HG03432 (cell line): ENCODE measurements at regions not wholly inside any gene's neighbourhood (a gene's known extent, or its start where the extent isn't known, plus 50 kb on each side); places are given as distances from the start of the nearest gene placed in this dataset.
"Not testable (repeated sequence)": the region's sequence is repeated elsewhere in the genome, so short reads cannot be mapped to it uniquely, and the experiment has no call there.

Source experiments
- ATAC-seq: cut with Tn5 transposase; IDR thresholded peaks from one replicate; pipeline ENCODE4 v1.9.1; 2021; ENCODE audit warnings: mild to moderate bottlenecking, moderate library complexity; ENCODE audit not compliant: unreplicated experiment

DNA sequence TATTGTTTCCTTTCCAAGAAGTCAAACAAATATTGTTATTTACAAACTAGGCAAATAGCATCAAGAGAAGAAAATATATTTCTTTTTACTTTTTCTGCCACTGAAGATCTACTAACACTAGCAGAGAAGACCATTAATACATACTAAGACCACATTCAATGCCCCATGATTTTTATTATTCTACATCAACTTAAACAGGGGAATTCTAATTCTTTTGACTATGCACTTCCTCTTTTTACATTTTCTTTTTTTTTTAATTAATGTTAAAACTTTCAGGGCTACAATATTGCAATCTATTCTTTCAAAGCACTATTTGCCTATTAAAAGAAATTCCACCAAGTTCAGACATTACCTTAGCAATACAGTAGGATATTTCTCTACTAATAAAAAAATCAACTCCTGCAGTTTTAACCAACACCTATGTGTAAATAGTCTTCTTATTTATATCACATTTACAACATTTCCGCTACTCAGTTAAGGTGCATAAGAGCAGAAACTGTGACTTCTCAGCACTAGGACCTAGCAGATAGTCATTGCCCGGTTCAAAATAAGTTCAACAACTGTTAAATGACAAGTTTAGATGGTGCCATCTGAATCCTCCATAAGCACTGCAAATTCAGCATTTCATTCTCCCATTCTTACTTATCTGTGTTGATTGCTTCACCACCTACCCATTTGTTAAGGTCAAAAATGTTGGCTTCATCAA lies 513.5 kb downstream of the TTLL7 start:
- ATAC-seq = peak; percentile 19

DNA sequence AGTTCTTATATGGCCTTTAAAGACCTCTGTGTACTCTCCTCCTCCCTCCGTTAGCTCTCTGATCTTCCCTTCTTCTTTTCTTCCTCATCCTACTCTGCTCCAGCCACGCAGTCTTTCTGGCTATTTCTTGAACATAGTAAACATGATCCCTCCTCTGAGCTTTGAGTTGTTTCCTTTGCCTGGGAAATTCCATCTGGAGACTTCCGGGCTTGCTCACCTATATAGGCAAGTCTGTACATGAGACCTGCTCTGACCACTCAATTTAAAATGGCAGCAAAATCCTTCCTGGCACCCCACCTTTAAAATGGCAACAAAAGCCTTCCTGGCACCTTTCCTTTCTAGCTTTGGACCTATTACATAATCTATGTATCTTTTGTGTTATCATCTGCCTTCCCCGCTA lies 517.6 kb downstream of the TTLL7 start:
- not testable (repeated sequence) for ATAC-seq

DNA sequence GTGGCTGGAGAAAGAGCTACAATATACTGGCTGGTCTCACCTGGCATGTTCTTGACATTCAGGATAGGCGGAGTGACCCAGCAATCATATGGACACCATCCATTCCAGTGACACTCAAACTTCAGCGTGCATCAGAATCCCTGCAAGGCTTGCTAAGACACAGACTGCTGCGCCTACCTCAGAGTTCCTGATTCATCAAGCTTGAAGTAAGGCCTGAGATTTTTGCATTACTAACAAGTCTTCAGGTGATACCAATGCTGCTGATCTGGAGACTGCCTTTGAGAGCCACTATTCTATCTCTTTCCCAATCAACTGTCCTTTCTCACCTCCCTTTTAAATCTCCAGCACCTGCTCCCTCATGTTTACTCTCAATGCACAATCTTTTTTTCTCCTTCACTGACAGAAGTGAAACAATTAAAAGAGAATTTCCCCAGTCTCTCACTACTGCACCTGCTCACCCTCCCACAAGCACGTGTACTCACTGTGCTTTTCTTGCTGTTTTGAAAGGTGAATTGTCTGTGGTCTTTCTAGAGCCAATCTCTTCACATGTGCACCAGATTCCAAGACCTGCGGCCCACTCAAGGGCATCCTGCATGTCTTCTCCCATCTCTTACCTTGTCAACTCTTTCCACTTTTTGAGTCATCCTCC lies 519.2 kb downstream of the TTLL7 start:
- ATAC-seq = peak; percentile 64

- not testable (repeated sequence) for ATAC-seq
These were observed 520.8 kb downstream of the TTLL7 start for GRCh38 chr1:83478127-83478526.

DNA sequence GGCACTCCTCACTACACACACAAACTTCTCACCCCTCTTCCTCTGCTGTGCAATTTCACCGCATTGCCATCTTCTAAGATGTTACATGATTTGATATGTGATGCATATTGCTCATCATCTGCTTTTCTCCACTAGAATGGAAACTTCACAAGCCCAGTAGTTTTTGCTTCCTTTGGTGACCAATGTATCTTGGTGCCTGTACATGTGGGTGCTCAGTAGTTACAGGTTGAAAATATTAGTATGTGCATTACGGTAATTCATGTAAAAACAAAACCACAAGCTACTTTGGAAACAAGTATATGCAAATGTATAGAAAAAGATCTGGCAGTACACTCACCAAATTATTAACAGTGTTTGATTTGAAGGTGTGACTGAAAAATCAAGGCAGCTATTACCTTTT lies 522.4 kb downstream of the TTLL7 start:
- ATAC-seq = peak; percentile 58

DNA sequence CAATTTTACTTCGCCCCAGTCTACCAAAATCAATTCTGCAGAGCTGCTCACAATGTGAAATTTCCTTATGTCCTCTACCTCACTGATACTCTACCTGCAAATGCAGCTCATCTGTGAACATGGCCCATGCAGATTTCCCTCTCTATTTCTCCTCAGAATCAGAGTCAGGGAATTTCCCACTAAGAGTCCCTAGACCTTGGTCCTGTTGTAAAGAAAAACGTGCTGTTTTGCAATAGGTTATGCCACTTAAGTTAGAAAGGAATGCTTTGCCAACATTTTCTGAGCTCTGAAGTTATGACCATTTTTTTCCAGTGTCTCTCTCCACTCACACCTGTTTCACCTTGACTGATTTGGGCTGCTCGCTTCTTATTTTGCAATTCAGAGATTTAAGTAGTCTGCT lies 524.0 kb downstream of the TTLL7 start:
- not testable (repeated sequence) for ATAC-seq

DNA sequence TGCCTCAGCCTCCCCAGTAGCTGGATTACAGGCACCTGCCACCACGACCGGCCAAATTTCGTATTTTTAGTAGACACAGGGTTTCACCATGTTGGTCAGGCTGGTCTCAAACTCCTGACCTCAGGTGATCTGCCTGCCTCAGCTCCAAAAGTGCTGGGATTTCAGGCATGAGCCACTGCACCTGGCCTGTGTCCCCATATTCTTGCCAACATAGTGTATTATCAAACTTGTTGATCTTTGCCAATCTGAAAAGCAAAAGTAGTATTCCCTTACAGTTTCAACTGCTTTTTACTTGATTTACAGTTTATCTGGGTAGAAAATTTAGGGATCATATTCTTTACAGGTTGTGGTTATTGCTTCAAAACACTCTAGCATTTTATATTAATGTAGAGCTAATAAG lies 524.9 kb downstream of the TTLL7 start:
- not testable (repeated sequence) for ATAC-seq

DNA sequence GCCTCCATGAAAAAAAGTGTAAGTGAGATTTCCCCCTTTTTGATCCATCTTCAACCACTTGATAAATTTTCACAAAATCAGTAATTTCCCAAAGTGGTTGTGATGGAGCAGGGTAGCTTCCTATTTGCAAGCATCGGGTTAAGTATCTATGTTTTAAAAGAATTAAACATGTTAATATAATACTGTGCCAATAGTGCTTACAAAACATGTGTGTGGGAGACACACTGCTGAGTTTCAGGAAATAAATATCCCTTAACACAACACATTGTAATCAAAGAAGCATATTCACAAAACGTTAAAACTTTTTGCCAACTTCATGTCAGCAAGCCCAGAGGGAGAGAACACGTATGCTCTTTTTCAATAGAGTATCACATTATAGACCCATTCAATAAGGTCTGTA lies 526.9 kb downstream of the TTLL7 start:
- not testable (repeated sequence) for ATAC-seq

DNA sequence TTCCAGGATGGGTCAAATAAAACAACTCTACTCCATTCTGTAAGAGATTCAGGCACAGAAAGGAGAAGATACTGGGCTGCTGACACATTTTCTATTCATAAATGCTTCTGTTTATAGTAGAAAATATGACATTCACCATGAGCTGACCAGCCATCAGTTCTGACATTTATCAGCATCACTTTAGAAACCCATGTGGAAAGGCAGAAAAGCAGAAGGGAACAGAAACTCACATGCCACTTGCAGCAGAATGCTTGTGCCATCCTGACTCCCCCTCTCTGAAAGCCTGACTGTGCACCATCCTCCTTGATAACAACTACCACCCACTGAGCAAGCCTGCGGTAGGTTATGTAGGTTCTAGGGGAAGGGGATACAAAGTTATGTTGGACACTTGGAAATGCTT lies 527.7 kb downstream of the TTLL7 start:
- ATAC-seq = peak; percentile 66

GRCh38 chr1:83468336-83468735 lies 530.6 kb downstream of the TTLL7 start:
- not testable (repeated sequence) for ATAC-seq

- peak; percentile 60 for ATAC-seq
These were observed 541.1 kb downstream of the TTLL7 start for GRCh38 chr1:83457735-83458248.

DNA sequence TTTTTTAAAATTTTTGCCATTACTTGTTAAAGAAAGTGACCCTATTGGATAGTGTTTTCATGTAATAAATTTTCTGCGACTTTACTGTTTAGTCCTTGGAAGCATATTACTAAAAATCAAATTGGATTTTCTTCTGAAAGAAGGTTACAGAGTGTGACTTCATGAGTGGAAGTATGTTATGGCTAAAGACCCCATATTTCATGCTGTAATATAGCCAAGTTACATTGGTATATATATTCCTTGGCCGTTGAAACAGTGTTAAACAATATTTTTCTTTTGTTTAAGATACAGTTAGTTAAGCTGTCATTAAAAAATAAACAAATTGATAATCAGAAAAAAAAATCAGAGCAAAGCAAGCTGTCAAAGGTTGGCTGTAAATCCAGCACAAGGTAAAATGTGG lies 541.7 kb downstream of the TTLL7 start:
- ATAC-seq = not testable (repeated sequence)

DNA sequence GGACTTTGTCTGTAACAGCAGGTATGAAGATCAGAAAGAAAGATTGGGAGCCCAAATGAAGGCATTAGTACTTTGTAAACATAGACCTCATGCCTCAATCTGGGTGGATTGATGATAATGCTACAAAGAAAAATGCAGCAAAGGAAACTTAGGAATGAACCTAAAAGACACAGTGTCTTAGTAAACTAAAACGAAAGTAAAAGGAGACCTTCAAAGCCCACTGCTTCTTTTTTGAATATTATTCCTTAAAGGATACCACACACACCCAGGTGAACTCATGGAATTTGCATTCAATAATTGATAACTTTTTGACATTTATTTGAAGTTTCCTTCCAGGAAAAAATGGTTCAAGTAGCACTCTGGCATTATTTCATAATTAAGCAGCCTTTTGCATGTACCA lies 543.2 kb downstream of the TTLL7 start:
- not testable (repeated sequence) for ATAC-seq

GRCh38 chr1:83445873-83446272 lies 553.1 kb downstream of the TTLL7 start:
- not testable (repeated sequence) for ATAC-seq

- not testable (repeated sequence) for ATAC-seq
These were observed 556.5 kb downstream of the TTLL7 start for GRCh38 chr1:83442412-83442811.

GRCh38 chr1:83440586-83440985 lies 558.3 kb downstream of the TTLL7 start:
- not testable (repeated sequence) for ATAC-seq

DNA sequence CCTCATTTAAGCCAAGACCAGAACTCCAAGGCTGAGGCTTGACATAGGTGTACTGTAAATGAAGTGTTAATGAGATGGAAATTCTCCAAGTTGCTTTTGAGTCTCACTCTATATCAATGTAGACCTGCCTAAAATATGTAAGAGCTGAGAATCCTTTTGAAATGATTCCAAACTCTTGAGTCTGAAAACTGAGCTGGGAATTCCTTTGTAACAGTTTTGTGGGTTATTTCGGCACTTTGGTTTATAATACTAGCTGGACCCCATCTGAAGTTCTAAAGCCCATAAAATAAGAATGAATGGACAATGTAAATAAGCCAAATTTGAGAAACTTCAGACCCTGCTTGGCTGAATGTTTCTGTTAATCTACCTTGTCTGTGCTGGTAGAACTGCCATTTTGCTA lies 558.9 kb downstream of the TTLL7 start:
- ATAC-seq = not testable (repeated sequence)

DNA sequence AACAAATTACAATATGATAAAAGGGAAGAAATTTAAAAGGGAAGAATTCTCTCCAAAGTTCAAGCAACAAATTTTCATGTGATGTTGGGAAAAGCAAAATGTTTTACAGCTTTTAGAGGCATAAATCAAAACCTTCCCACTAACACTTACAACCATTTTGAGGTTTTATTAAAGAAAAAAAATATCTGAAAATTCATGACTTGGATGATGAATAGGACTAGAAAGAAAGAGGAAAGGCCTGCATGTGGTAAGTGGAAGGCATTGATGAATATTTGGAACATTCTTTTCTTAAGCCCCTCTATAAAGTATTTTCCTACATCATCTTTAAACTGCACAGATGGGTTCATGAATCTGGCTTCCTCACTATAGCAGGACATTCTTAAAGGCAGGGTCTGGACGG lies 560.6 kb downstream of the TTLL7 start:
- ATAC-seq = not testable (repeated sequence)

GRCh38 chr1:83435336-83435735 lies 563.6 kb downstream of the TTLL7 start:
- not testable (repeated sequence) for ATAC-seq

DNA sequence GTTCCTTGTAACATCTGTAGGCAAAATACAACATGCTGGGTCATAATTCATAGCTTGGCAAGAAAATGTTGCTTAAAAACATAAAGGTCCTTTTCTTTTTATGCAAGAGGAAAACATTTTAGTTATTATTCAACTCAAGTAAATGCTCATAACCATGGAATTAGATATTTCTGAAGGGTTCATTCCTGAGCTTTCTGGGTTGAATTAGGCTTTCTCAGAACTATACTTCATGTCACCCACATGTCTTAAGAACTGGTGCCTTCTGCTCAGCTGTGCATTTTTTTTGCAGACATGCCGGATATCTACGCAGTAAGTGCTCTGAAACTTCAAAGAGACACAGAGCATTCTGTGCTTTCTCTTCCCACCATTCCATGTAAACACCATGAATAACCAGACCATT lies 571.4 kb downstream of the TTLL7 start:
- ATAC-seq = not testable (repeated sequence)

DNA sequence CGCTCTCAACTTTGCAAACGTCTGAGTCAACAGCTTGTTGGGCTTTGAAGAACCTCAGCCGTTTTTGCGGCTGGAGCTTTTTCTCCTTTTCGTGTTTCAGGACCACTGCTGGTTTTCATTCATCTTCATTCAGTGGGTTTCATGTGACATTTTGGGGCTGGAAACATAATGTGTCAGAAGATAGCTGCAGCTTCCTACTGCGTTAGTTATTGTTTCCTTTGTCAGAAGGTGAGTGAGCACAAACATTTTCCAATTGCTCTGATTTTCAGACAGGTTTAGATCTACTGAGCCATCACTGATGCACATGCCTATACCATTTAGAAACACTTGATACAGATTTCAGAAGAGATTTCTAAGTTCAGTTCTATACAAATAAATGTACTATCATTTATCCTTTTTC lies 575.5 kb downstream of the TTLL7 start:
- ATAC-seq = not testable (repeated sequence)

DNA sequence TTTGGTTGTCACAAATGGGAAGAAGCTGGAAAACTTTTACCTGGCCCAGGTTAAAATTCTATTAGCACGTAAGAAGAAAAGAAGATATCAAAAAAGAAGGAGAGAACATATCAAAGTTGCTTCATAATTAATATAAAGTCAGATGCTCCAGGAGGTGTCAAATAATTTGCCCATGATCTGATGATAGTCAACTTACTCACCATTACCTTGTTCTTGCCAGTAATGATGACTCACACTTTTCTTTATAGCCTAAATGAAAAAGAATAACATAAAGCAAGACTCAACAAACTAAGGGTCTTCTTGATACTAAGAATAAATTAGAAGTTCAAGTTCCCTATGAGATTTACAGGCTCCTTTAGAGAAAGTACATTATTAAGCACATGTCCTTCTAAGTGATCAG lies 580.4 kb downstream of the TTLL7 start:
- no peak for ATAC-seq
